Skeletal muscle cell (primary cell): ENCODE measurements at regions not wholly inside any gene's neighbourhood (a gene's known extent, or its start where the extent isn't known, plus 50 kb on each side); places are given as distances from the start of the nearest gene placed in this dataset.

Source experiments
- DNase-seq: peaks from one replicate; pipeline ENCODE4 v3.0.0-alpha.2; 2010; ENCODE audit warnings: low read depth
- H3K4me3 ChIP-seq: 2 replicates; pipeline ENCODE4 v1.5.1; 2011; ENCODE audit warnings: low read depth, mild to moderate bottlenecking, control low read depth, low read length, moderate library complexity

DNA sequence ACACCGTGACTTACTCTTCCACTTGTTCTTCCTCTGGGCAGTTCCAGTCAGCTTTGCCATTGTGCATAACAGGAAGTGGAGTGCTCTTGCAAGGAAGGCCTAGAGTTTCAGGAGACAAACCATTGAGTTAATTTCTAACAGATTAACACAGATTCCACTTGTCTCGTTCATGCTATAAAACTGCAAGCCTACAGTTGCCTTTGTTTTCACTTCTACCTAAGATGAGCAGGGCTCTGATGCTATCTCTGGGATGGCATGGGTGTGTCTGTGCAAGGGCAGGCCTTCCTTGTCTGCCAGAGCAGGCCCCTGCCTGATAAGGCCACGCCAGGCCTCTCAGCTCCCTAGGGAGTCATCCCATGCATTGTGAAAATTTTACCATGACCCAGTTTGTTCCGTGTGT lies 67.7 kb upstream of the PGRMC2 start:
- no peak for DNase-seq

DNA sequence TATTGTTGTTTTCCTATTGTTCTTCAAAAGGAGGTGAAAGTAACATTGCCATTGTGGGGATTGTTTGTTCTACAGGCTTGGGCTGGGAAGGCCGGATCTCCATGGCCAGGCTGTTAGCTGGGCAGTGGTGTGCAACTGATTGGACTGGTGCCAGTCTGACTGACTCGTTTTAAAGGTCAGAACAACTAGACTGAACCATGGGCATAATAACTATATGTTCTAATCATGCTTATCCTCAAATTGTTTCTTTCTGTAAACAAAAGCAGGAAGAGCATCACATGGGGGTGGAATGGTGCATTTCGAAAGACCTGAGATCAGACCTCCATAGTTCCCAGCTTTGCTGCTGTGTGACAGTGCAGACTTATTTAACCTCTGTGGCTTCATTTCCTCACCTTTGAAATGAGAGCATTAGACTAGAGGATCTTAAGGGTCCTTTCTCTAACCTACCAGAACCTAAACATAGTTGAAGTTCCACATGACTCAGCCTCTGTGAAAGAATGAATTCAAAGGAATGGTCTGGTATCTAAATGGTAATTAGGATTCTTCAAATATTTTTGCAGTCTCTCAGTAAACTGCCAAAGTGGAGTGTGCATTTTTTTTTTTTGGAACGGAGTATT lies 66.7 kb upstream of the PGRMC2 start:
- H3K4me3 ChIP-seq: no peak overlapping the region
- peak; percentile 82 for DNase-seq

More for the DNA sequence above, 67.7 kb upstream of the PGRMC2 start:
- no peak overlapping the region for H3K4me3 ChIP-seq

DNA sequence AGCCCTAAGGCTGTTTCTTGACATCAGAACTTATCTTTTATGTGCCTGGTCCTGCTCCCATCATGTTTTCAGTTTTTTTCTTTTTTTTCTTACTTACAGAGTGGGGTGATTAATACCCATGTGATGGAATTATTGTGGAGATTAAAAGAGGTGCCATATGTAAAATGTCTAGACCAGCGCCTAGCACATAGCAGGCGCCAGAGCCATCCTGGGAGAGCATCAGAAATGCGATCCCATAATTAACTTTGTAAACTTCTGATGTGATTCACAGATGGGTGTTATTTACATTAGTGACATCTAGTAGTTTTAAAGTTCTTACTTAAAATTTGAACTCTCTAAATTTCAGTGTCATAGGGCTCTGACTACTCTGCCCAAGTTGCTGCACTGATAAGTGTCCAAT lies 66.2 kb upstream of the PGRMC2 start:
- DNase-seq: no peak
- H3K4me3 ChIP-seq: no peak overlapping the region

DNA sequence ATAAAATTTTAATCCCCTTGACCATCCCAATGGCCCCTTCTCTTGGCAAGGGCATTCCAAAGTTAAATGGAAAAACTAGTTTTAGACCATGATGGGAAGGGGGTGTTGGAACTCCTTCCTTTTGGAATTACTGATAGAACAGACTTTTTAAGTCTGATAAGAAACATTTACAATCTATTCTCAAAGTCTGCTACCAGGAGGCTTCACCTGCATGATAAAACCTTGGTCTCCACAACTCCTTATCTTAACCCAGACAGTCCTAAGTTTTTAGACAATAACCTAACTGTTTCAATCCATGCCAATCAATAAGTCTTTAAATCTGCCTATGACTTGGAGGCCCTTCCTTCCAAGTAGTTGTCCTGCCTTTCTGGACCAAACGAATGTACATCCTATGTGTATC lies 63.9 kb upstream of the PGRMC2 start:
- no peak for DNase-seq
- no peak overlapping the region for H3K4me3 ChIP-seq

DNA sequence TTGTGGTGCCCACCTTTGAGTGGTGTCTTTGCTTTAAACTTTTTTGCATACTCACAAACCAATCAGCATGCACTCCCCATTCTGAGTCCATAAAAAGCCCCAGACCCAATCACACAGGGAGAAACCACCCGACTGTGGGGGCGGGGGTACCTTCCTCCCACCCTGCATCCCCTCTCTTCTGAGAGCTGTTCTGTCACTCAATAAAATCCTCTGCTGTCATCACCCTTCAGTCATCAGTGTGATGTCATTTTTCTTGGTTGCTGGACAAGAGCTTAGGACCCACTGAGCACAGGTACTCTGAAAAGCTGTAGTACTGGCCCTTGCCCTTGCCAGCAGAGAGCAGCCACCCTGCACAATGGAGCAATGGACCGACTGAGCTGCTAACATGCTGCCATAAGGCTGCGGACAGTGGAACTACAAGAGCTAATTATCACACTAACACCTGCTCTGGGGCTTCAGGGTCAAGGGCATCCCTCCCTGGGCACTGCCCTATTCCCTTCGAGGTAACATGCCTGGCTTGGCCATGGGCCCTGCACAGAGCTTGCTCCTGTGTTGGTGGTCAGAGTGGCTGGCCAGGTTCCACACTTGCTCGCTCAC lies 62.9 kb upstream of the PGRMC2 start:
- DNase-seq: no peak

DNA sequence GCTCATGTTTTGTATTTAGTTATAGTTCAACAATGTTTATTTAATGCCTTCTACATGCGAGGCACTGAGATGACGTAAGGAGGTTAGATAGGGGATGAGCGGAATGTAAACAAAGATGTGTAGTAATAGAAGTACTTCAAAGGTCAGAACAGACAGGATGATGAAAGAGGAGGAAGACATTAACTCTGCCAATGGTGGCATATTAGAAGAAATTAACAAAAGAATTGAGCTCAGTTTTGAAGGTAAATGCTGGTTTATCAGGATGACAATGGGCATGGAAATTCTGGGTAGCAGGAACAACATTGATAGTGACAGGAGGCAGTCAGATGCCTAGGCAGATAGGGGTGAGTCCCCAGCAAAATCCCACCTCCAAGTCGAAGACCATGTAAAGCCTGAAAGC lies 62.3 kb upstream of the PGRMC2 start:
- DNase-seq: peak; percentile 82
- H3K4me3 ChIP-seq: no peak overlapping the region

More for the DNA sequence above, 62.9 kb upstream of the PGRMC2 start:
- H3K4me3 ChIP-seq: no peak overlapping the region

DNA sequence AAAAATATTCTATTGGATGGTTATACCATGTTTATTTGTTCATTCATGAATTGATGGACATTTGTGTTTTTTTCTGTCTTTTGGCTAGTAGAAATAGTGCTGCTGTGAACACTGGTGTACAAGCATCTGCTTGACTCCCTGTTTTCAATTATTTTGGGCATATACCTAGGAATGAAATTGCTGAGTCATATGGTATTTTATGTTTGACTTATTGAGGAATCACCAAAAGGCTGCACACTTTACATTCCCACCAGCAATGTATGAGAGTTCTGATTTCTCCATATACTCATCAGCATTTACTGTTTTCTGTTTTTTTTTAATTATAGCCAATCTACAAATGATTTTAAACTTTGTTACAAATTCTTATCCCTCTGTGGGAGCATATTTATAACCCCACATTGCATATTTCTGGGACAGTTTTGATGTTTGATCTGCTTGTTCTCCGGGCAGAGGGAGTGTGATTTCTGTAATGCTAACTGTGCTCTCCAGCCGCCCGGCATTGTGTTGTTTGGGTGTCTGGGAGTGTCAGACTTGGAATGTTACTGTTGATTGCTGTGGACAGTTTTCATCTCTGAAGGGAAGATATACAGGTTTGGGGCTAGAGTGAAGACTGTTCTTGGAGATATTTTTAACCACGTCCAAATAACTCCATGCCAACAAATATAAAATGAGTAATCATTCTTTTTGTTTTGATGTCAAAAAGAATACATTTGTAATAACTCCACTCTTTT lies 60.5 kb upstream of the PGRMC2 start:
- DNase-seq: no peak
- H3K4me3 ChIP-seq: no peak overlapping the region

DNA sequence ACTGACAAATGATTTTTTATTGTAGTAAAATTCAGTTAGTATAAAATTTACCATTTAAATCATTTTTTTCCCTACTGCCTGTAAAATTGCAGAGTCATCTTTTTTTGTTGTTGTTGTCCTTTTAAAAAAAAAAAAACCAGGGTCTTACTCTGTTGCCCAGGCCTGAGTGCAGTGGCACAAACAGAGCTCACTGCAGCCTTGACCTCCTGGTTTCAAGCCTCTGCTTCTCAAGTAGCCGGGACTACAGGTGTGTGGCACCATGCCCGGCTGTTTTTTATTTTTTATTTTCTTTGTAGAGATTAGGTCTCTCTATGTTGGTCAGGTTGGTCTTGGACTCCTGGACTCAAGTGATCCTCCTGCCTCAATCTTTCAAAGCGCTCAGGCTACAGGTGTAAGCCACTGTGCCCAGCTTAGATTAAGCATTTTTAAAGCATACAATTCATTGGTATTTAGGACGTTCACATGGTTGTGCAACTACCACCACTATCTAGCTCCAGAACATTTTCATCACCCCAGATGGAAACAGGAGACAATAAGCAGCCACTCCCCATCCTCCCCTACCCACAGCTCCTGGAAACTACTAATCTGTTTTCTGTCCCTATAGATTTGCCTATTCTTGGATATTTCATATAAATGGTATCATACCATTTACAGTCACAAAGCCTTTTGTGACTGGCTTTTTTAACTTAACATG lies 59.7 kb upstream of the PGRMC2 start:
- no peak overlapping the region for H3K4me3 ChIP-seq
- DNase-seq: peak; percentile 59

DNA sequence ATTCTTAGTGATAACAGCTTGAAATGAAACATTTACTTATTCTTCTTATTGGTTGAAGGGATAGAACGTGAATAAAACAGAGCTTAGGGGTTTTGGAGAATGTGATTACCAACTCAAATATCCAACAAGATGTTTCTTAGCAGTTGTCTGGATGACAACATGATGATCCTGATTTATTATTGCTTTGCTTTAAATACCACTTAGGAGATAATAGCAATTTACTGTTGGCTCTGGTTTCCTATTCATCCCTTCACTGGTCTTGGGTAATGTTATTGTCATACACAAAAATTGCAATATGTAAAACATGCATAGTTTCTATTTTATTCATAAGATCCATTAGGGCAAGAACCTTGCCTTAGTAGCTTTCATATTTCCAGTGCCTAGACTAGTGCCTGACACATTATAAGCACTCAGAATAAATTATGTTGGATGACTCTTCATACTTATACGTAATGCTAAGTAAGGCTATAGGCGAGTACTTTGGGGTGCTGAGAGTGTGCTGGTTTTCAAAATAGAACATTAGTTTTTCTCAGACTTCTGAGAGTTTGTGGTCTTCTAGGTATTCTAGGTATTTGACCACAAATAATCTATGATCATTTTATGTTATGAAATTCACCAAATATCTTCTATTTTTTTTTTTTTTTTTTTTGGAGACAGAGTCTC lies 58.6 kb upstream of the PGRMC2 start:
- no peak for DNase-seq
- no peak overlapping the region for H3K4me3 ChIP-seq

DNA sequence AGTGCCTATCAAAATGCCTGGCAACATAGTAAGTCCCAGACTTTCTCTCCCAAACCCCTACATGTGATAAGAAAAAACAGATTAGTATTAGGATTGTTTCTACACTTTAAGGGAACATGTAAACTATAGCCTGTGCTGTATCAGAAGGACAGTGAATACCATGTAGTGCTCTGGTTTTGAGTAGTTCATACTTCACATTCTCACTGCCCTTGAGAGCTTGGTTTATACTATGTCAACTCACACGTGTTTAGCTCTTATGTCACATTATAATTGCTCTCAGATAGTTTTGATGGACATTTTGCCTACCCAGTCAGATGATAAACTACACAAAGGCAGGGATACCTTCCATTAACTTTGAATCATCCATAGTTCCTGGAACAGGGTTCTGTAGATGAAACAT lies 58.0 kb upstream of the PGRMC2 start:
- no peak overlapping the region for H3K4me3 ChIP-seq
- no peak for DNase-seq

DNA sequence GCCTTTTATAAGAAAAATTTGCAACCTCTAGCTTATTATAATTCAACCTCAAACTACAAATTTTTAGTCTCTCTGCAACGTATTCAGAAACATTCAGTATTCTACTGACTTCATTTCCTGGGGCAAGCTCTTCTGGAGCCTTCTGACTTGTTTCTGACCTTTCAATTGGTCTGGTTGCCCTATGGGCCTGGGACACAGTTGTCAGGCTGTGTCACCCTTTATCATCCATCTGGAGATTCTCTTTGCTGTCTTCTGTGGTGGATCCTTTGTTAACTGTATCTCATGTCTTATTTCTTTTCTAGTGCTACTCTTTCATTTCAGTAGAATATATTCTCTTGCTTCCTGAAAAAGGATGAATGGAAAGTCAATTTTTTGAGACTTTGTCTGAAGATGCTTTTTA lies 55.1 kb upstream of the PGRMC2 start:
- no peak overlapping the region for H3K4me3 ChIP-seq
- no peak for DNase-seq

DNA sequence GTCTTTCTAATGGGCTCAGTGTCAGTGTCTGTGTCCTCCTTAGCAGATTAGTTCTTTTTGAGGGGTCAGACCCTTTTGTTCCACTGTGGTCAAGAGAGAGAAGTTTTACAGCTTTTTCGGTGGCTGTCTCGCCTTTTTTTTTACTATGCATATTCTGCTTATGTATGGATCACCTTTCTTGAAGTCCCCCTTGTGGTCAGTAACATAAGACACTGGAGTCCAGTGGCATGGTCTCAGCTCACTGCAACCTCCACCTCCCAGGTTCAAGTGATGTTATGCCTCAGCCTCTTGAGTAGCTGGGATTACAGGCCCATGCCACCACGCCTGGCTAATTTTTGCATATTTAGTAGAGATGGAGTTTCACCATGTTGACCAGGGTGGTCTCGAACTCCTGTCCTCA lies 54.0 kb upstream of the PGRMC2 start:
- H3K4me3 ChIP-seq: no peak overlapping the region
- no peak for DNase-seq

DNA sequence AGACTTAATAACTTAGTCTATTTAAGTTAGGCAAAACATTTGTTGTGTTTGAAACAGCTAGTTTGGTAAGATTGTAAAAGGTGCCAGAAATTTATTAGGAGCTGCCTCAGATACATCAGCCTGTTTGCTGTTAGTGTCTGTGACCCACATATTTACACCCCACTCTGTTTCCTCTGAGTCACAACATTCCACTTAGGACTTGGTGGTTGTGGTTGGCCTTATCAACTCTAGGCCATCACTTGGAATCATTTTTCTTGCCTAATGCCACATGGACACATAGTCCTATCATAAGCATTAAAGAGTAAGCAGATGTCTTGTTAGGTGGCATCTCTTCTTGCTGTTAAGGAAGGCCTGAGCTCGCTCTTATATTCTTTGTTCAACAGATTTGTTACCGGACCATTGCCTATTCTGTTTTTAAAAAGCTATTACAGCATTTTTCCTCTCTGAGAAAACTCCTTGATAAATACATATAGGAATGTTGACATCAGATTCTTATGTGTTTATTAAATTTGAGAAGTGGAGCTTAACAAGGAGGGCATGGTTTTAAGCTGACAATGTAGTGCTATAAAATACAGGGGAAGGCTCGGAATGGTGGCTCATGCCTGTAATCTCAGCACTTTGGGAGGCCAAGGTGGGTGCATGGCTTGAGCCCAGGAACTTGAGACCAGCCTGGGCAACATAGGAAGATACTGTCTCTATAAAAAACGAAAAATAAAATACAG lies 51.2 kb upstream of the PGRMC2 start:
- no peak overlapping the region for H3K4me3 ChIP-seq
- peak; percentile 71 for DNase-seq

DNA sequence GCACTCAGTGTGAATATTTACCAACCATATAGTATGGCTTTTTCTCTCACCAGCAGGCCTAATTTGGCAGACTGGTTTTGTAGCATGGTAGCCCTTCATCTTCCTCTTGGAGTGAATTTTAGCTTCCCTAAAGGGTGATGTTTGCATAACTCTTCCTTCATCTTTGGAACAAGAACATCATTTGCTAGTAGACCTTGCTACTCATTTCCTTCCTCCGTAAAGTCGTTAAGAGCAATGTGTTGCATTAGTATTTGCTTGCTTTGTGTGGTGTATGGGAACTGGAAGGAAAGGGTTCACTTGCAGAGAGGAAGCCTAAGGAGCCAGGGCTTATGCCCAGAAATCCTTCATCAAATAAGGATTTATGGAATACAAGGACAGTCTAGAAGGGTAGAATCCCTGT lies 50.2 kb upstream of the PGRMC2 start:
- H3K4me3 ChIP-seq: no peak overlapping the region
- no peak for DNase-seq
